ENCODE measurements at regions not wholly inside any gene's neighbourhood (a gene's known extent, or its start where the extent isn't known, plus 50 kb on each side); places are given as distances from the start of the nearest gene placed in this dataset.

- TF ChIP-seq POLR2A (IDR thresholded peaks at IDR 0.05) = no peak
- no peak for TF ChIP-seq CTCF (IDR thresholded peaks at IDR 0.05)
These were observed 340.3 kb upstream of the TBC1D5 start for GRCh38 chr3:18082551-18083272.

Measured in ovary (tissue), 3 donors.